GM18907 (cell line): ENCODE measurements at regions not wholly inside any gene's neighbourhood (a gene's known extent, or its start where the extent isn't known, plus 50 kb on each side); places are given as distances from the start of the nearest gene placed in this dataset.
"Not testable (repeated sequence)": the region's sequence is repeated elsewhere in the genome, so short reads cannot be mapped to it uniquely, and the experiment has no call there.

Experiments
- ATAC-seq: cut with Tn5 transposase; IDR thresholded peaks from one replicate; pipeline ENCODE4 v1.9.1; 2021; ENCODE audit warnings: mild to moderate bottlenecking, moderate library complexity; ENCODE audit not compliant: unreplicated experiment

DNA sequence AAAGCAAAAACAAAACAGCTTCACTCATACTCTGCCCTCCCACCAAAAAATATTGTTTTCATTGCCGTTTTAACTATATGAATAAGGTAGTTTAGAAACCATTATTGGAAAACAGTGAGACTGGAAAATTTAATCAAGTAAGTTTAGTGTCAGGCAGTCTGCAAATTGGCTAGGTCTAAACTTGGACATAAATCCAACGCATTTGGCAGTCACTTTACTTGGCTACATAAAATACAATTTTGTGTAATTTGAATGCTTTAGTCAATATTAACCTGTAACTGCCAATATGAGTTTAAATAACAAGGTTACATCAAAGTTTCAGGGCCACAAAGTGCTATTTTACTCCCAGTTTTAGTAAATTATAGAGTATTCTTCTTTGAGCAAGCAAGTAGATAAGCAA lies 202.3 kb upstream of the SLC38A2 start:
- no peak for ATAC-seq

- no peak for ATAC-seq
Measured at GRCh38 chr12:46573347-46573658, 200.7 kb upstream of the SLC38A2 start.

DNA sequence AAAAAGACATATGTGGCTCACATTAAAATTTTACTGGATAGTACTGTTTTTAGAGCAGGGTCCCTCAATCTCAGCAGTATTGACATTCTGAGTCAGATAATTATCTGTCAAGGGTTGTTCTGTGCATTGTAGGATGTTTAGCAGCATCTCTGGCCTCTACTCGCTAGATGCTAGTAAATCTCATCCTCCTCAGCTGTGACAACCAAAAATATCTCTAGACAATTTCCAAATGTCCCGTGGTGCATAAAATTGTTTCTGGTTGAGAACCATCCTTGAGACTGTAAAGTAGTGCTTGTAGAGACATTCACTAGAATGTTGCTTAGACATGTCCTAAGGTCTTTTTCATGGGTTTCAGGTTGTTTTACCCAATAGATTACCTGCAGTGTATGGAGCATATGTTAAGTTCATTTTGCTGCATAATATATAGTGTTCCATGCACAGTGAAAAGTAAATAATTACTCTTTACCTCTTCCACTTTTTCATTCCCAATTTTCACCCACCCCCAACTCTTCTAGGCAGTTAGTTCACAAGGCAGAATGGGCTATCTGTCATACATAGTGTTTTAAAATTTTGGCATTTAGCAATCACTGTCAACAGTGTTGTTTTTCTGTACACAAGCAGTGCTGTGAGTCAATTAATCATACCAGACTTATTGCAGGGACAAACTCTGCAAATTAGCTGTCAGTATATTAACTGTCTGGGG lies 200.2 kb upstream of the SLC38A2 start:
- no peak for ATAC-seq

GRCh38 chr12:46571608-46572007 lies 199.0 kb upstream of the SLC38A2 start:
- no peak for ATAC-seq

GRCh38 chr12:46569826-46570439 lies 197.4 kb upstream of the SLC38A2 start:
- no peak for ATAC-seq

DNA sequence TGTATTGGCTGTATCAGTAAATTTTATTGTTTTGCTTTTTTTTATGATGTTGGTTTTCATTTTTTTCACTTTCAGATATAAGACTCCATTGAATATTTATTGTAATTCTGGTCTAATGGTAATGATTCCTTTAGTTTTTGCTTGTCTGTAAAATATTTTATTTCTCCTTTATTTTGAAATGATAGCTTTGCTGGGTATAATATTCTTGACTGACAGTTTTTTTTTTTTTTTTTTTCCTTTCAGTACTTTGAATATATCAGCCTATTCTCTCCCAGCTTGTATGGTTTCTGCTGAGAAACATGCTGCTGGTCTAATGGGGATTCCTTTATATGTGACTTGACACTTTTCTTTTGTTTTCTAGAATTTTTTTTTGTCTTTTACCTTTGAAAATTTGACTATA lies 195.1 kb upstream of the SLC38A2 start:
- no peak for ATAC-seq

GRCh38 chr12:46562625-46563225 lies 190.2 kb upstream of the SLC38A2 start:
- no peak for ATAC-seq

DNA sequence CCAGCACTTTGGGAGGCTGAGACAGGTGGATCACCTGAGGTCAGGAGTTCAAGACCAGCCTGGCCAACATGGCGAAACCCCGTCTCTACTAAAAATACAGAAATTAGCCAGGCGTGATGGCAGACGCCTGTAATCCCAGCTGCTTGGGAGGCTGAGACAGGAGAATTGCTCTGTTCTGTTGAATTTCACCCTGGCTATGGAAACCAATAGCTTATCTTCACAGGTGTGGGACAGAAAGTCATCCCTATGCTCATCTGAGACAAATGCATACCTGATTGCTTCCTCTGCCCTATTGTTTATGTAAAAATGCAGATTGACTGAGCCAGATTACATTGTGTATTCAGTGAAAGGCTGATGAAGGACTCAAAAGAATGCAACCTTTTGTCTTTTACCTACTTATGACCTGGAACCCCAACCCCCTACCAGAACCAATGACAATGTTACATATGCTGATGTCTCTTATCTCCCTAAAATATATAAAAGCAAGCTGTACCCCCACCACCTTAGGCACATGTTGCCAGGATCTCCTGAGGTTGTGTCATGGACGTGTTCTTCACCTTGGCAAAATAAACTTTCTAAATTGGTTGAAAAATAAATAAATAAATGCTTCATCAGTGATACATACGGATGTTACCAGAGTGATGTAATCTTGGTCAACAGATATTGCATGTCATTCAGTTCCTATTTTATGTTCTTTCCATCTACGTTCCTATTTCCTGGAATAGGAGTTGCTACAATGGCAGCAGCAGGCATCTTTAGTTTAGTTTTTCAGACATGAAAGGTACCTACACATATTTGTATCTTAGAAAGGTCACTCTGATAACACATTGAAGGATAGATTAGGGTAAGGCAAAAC lies 189.4 kb upstream of the SLC38A2 start:
- ATAC-seq = not testable (repeated sequence)

GRCh38 chr12:46560874-46561273 lies 188.3 kb upstream of the SLC38A2 start:
- ATAC-seq = no peak

DNA sequence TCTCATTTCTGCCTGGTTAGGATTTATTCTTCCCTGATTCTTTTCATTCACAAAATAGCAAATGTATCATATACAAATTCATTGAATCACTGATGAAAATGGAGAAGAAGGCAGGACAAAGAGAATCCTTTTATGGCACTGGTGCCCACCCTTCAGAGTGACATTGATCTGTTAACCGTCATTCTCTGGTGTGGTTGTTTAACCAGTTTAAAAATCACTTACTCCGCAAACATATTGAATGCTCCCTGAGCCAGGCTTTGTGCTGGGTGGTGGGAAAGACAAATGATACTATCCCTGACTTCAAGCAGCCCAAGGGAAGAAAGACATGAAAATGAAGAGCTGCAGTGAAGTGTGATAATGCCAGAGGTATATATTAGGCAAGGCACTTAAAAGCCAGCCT lies 187.5 kb upstream of the SLC38A2 start:
- ATAC-seq = no peak

DNA sequence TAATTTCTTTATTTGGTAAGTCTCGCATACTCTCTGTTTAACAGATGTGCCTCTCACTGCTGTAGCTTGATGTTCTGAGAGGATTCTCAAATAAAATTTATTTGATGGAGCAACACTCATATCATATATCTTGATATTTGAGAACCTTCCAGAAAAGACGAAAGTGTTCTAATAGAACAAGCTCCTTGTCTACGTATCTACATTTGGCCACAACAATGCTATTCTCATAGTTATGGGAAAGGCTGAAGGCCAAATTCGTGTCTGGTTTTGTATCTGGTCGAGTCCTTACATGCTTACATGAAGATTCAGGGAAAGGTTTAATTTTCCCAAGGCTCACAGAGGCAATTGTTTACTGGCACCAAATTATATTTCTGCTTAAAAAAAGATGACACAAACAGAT lies 186.7 kb upstream of the SLC38A2 start:
- no peak for ATAC-seq

DNA sequence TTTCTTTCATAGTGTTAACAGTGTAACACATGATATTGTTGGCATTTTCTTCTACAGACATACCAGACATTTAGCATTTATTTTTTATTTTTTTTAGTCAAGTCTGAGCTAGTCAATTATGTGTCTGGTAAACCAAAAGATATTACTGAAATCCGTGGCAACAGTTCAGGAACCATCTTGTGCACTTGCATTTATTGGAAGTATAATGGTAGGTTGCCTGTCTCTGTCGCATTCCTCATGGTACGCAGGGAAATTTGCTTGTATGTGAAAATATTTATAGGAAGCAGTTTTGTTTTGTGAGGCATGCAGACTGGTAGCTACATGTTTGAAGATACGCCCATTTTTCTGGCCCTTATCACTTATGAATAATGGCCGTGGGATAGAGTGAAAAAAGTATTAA lies 186.1 kb upstream of the SLC38A2 start:
- ATAC-seq = no peak

GRCh38 chr12:46557539-46558373 lies 185.2 kb upstream of the SLC38A2 start:
- no peak for ATAC-seq

DNA sequence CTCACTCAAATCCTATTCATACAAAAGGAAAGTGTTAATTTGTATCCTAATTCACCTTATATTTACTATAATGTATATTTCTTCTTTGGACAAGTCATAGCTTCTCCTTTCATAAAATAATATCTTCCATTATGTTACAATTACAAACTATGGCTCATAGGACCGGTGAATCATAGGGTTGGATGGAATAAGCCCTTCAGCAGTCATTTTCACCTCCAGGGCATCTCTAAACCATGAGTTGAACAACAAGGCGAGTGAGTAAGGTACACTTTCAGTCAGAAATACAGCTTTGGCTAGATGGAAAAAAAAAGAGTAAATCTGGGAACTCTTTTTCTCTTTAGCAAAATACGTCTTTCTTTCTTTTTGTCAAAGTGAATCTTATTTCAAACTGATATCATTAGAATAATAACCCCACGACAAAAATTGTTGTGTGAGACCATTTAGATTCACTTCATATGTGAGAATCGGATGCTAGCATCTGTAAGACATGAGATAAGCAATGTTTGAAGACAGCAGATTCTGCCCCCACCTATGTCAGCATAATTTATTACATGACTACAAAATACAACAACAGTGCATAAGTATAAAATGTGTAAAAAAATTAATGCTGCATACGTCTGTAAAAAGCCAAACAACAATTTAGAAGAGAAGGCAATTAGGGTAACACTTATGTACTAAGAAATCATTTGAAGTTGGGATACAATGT lies 184.4 kb upstream of the SLC38A2 start:
- no peak for ATAC-seq

- ATAC-seq = no peak
Measured at GRCh38 chr12:46556105-46556559, 183.6 kb upstream of the SLC38A2 start.

DNA sequence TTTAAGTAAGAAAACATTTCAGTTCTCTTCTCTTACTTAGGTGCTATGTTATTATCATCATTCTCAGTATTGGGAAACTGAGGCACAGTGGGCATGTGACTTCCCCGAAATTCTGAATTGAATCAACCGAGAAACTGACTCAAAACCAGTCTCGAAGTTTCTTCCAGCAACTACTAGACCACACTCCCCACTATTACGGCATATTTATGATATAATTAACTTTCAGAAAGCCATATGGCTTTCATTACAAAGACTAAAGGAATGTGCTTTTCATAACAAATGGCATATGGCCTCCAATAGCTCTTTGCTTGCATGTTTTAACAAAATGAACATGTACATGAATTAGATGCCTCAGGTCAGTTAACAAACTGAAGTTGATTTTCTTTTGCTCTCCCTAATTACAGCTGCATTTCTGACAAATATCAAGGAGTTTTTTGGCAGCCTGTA lies 182.9 kb upstream of the SLC38A2 start:
- ATAC-seq = no peak

- no peak for ATAC-seq
Measured at GRCh38 chr12:46554460-46554859, 181.9 kb upstream of the SLC38A2 start.

DNA sequence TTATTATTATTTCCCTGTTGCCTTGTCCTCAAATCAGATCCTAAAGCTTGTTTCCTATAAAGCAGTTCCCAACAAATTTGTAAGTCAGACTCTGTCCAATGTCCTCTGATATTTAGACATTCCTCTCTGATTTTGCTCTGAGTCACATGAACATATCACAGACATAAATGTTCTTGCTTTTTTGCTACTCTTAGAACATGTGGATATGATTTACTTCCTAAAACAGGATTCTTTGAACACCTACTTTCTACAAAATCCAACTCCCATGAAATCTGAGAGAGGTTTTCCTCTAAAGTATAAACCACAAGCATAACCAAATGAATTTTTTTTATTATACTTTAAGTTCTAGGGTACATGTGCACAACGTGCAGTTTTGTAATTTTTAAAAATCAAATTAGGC lies 181.3 kb upstream of the SLC38A2 start:
- no peak for ATAC-seq

- ATAC-seq = no peak
Measured at GRCh38 chr12:46553266-46553665, 180.7 kb upstream of the SLC38A2 start.

- ATAC-seq = no peak
Measured at GRCh38 chr12:46550266-46550879, 177.8 kb upstream of the SLC38A2 start.
